GM12878 (cell line): ENCODE measurements at regions not wholly inside any gene's neighbourhood (a gene's known extent, or its start where the extent isn't known, plus 50 kb on each side); places are given as distances from the start of the nearest gene placed in this dataset.

Experiments used
- ATAC-seq: fragments of 200-7000 bp; cut with Tn5 transposase; 3 replicates; pipeline ENCODE4 v1.9.1; 2020; ENCODE audit warnings: mild to moderate bottlenecking, moderate library complexity
- BruUV-seq: library from RNA; stranded (reverse); fragments of 400-500 nt; replicated peaks from 2 replicates; lab custom pipeline; 2021; lab: Mats Ljungman, UMichigan
- CTCF ChIA-PET: fragments of 300-600 bp; sonication (Branson Sonifier 250); formaldehyde crosslinking; extraction: SDS; loops from one replicate; lab custom pipeline; 2021; ENCODE audit warnings: inconsistent platforms; lab: Yijun Ruan, JAX
- POLR2A ChIA-PET: fragments of 350-600 bp; formaldehyde crosslinking; extraction: SDS; loops from one replicate; lab custom pipeline; 2021; ENCODE audit warnings: inconsistent platforms; lab: Charles Lee
- RAD21 ChIA-PET: fragments of 300-600 bp; sonication (Branson Sonifier 250); formaldehyde crosslinking; loops from one replicate; lab custom pipeline; 2023; ENCODE audit warnings: antibody characterized with exemption; ENCODE audit not compliant: unreplicated experiment; lab: Charles Lee
- SMC1A ChIA-PET: fragments of 300-600 bp; sonication (Branson Sonifier 250); formaldehyde crosslinking; loops from one replicate; lab custom pipeline; 2023; ENCODE audit not compliant: unreplicated experiment, uncharacterized antibody; lab: Charles Lee
- DNase-seq: peaks from one replicate; pipeline ENCODE4 v3.0.0-alpha.2; 2011; ENCODE audit warnings: low read depth, low spot score
- FAIRE-seq: peaks from 3 replicates; lab custom pipeline; 2011; peaks lifted over from hg19 to GRCh38; lab: Jason Lieb, UNC
- H2AFZ ChIP-seq: 2 replicates; pipeline ENCODE4 v1.6.0; 2011; ENCODE audit warnings: low read depth, low read length, control low read depth; ENCODE audit not compliant: control insufficient read depth
- H3K27ac ChIP-seq: 2 replicates; pipeline ENCODE4 v1.5.1; 2011; ENCODE audit warnings: control low read depth; ENCODE audit not compliant: control insufficient read depth, insufficient read depth
- H3K27me3 ChIP-seq, 2 experiments: replicated peaks in 1 of 2; 2 replicates each; pipeline versions ENCODE4 v1.6.0 to v1.6.1; 2011; ENCODE audit warnings: low read length in 1 of 2; ENCODE audit not compliant: control insufficient read depth in 2 of 2, insufficient read depth in 2 of 2
- H3K36me3 ChIP-seq, 2 experiments: 2 replicates each; pipeline ENCODE4 v1.5.1; 2011; ENCODE audit warnings: low read length in 1 of 2; ENCODE audit not compliant: control insufficient read depth in 2 of 2, insufficient read depth in 2 of 2
- H3K4me1 ChIP-seq: 2 replicates; pipeline ENCODE4 v1.6.1; 2011; ENCODE audit warnings: mild to moderate bottlenecking, low read length, moderate library complexity, mixed read lengths; ENCODE audit not compliant: control insufficient read depth, insufficient read depth
- H3K4me2 ChIP-seq: 2 replicates; pipeline ENCODE4 v1.6.0; 2011; ENCODE audit warnings: control low read depth; ENCODE audit not compliant: control insufficient read depth, insufficient read depth
- H3K4me3 ChIP-seq: fragments of 200-600 bp; sonication (generic); 2 replicates; pipeline ENCODE4 v1.5.1; 2016
- H3K79me2 ChIP-seq: 2 replicates; pipeline ENCODE4 v1.6.0; 2011; ENCODE audit warnings: low read length; ENCODE audit not compliant: control insufficient read depth, insufficient read depth
- H3K9ac ChIP-seq: 2 replicates; pipeline ENCODE4 v1.8.0; 2011; ENCODE audit warnings: low read length, control low read depth, mixed read lengths; ENCODE audit not compliant: control insufficient read depth, insufficient read depth
- H3K9me3 ChIP-seq: replicated peaks from 3 replicates; pipeline ENCODE4 v1.5.1; 2011; ENCODE audit warnings: mild to moderate bottlenecking, low read length; ENCODE audit not compliant: control insufficient read depth, insufficient read depth
- H4K20me1 ChIP-seq: 2 replicates; pipeline ENCODE4 v1.6.0; 2011; ENCODE audit not compliant: control insufficient read depth, insufficient read depth
- MYB ChIP-seq: fragments of 150-350 bp; IDR thresholded peaks from 2 replicates; pipeline ENCODE4 v1.6.1; 2014; ENCODE audit warnings: mild to moderate bottlenecking, low read depth, low read length, borderline replicate concordance
- POLR2AphosphoS2 ChIP-seq: IDR thresholded peaks from 2 replicates; pipeline ENCODE4 v1.6.1; 2011; ENCODE audit warnings: low read depth, mild to moderate bottlenecking, low read length, improper control_type of control experiment, moderate library complexity
- RCOR1 ChIP-seq: conservative IDR thresholded peaks from 2 replicates; pipeline ENCODE4 v1.6.1; 2012; ENCODE audit warnings: low read depth, low read length, improper control_type of control experiment
- SIX5 ChIP-seq: IDR thresholded peaks from 2 replicates; pipeline ENCODE4 v1.6.1; 2011; ENCODE audit warnings: mild to moderate bottlenecking, low read depth, low read length, moderate library complexity; ENCODE audit not compliant: severe bottlenecking
- SMAD1 ChIP-seq: fragments of 450-650 bp; IDR thresholded peaks from 2 replicates; pipeline ENCODE4 v1.6.1; 2018; ENCODE audit warnings: mild to moderate bottlenecking, low read depth; ENCODE audit not compliant: partially characterized antibody
- ZNF217 ChIP-seq: fragments of 450-650 bp; IDR thresholded peaks from 2 replicates; pipeline ENCODE4 v1.6.1; 2017; ENCODE audit warnings: antibody characterized with exemption, mild to moderate bottlenecking
- ZNF274 ChIP-seq: IDR thresholded peaks from one replicate; pipeline ENCODE4 v1.8.0; 2011; ENCODE audit not compliant: insufficient read length, insufficient read depth
- WGBS: methylation state at CpG from one replicate; pipeline ENCODE4 v1.1.6; 2016; ENCODE audit warnings: low lambda C conversion rate; ENCODE audit not compliant: insufficient replicate concordance, insufficient coverage; ENCODE audit errors: missing lambda C conversion rate; 5-methylcytosine and 5-hydroxymethylcytosine counted together
- in situ Hi-C: fragments of 300-500 bp; cut with MboI; formaldehyde crosslinking; loops from 9 replicates; pipeline ENCODE4 v1.14.3; 2018; ENCODE audit warnings: mixed read lengths
- intact Hi-C: fragments of 100-400 bp; cut with micrococcal nuclease; formaldehyde crosslinking; loops from one replicate; pipeline ENCODE4 v1.14.2; 2022; ENCODE audit not compliant: unreplicated experiment
- TF ChIP-seq, protein P1 (sequence below): fragments of 450-650 bp; IDR thresholded peaks from 2 replicates; pipeline ENCODE4 v1.6.1; 2017; ENCODE audit warnings: mild to moderate bottlenecking, moderate library complexity
- TF ChIP-seq, protein P2 (sequence below): fragments of 450-650 bp; formaldehyde crosslinking; IDR thresholded peaks from 2 replicates; pipeline ENCODE4 v1.4.0; 2020; ENCODE audit warnings: mild to moderate bottlenecking, moderate library complexity

DNA sequence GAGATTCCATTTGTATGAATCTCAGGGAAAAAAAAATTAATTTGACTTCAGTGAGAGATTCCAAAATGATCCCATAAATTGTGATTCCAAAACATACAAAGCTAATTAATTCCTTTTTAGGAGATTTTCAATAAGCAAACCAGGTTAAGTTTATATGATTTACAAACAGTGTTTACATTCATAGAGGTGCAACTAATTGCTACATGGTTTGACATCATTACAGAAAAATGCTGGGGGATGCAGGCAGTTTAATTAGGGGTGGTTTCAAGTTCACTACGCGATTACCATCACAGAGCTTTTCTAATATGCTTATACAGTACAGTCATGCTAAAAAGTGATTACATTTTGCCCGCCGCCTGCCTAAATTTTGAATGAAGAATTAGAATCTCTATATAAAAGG is 143.2 kb upstream of the MGMT start:
- TF ChIP-seq POLR2AphosphoS2, result no peak
- H3K27me3 ChIP-seq, result no peaks in the 10 kb centered on the region
- H4K20me1 ChIP-seq, result no peaks in the 10 kb centered on the region
- no peak overlapping the region for H3K4me3 ChIP-seq
- no peak overlapping the region for H3K27ac ChIP-seq
- H3K36me3 ChIP-seq, result no peaks in the 10 kb centered on the region
- no peak overlapping the region for H3K4me2 ChIP-seq
- RAD21 ChIA-PET, result no interaction called here
- H3K79me2 ChIP-seq, result no peaks in the 10 kb centered on the region
- FAIRE-seq, result no peak
- POLR2A ChIA-PET, result no interaction called here
- CTCF ChIA-PET, result interaction anchor here (1.1 kb wide), 1 partner anchor 12 kb away, joined by 3 read pairs; no protein-coding TSS in a partner anchor
- BruUV-seq, result no TSS peak
- SMC1A ChIA-PET, result no interaction called here
- no peak overlapping the region for H2AFZ ChIP-seq
- H3K4me1 ChIP-seq, result no peaks in the 10 kb centered on the region
- intact Hi-C loops, result no loop called here
- in situ Hi-C loops, result no loop called here
- WGBS, result 68% methylated on average over 4 of the region's 4 CpGs
- no peak for DNase-seq
- no peak overlapping the region for H3K9ac ChIP-seq
- H3K9me3 ChIP-seq, result no peaks in the 10 kb centered on the region
- no peak for ATAC-seq

DNA sequence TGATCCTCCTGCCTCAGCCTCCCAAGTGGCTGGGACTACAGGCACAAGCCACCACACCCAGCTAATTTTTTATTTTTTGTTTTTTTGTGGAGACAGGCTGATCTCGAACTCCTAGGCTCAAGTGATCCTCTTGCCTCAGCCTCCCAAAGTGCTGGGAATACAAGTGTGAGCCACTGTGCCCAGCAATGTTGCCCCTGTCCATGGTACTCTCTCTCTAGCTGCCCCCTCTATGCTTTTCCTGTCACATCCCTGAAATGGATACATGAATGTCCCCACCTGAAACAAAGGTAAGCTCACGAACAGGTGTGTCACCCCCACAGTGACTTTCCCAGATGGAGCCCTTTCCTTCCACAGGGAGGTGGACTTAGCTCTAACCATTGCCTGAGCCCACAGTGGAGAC is 141.1 kb upstream of the MGMT start:
- no peaks in the 10 kb centered on the region for H3K4me1 ChIP-seq
- no peak overlapping the region for H3K4me3 ChIP-seq
- ATAC-seq (no peak), DNase-seq (no peak), FAIRE-seq (no peak)
- no peak overlapping the region for H3K27ac ChIP-seq
- in situ Hi-C loops (no loop called here), intact Hi-C loops (no loop called here)
- ChIA-PET POLR2A (no interaction called here), SMC1A (no interaction called here), CTCF (no interaction called here), RAD21 (no interaction called here)
- no peaks in the 10 kb centered on the region for H3K79me2 ChIP-seq
- H3K27me3 ChIP-seq, result no peaks in the 10 kb centered on the region
- no peaks in the 10 kb centered on the region for H3K36me3 ChIP-seq
- no peak overlapping the region for H3K4me2 ChIP-seq
- WGBS, result 0% methylated on average over 2 of the region's 2 CpGs
- TF ChIP-seq, protein P1, sequence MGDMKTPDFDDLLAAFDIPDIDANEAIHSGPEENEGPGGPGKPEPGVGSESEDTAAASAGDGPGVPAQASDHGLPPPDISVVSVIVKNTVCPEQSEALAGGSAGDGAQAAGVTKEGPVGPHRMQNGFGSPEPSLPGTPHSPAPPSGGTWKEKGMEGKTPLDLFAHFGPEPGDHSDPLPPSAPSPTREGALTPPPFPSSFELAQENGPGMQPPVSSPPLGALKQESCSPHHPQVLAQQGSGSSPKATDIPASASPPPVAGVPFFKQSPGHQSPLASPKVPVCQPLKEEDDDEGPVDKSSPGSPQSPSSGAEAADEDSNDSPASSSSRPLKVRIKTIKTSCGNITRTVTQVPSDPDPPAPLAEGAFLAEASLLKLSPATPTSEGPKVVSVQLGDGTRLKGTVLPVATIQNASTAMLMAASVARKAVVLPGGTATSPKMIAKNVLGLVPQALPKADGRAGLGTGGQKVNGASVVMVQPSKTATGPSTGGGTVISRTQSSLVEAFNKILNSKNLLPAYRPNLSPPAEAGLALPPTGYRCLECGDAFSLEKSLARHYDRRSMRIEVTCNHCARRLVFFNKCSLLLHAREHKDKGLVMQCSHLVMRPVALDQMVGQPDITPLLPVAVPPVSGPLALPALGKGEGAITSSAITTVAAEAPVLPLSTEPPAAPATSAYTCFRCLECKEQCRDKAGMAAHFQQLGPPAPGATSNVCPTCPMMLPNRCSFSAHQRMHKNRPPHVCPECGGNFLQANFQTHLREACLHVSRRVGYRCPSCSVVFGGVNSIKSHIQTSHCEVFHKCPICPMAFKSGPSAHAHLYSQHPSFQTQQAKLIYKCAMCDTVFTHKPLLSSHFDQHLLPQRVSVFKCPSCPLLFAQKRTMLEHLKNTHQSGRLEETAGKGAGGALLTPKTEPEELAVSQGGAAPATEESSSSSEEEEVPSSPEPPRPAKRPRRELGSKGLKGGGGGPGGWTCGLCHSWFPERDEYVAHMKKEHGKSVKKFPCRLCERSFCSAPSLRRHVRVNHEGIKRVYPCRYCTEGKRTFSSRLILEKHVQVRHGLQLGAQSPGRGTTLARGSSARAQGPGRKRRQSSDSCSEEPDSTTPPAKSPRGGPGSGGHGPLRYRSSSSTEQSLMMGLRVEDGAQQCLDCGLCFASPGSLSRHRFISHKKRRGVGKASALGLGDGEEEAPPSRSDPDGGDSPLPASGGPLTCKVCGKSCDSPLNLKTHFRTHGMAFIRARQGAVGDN, result no peak
- TF ChIP-seq, protein P2, sequence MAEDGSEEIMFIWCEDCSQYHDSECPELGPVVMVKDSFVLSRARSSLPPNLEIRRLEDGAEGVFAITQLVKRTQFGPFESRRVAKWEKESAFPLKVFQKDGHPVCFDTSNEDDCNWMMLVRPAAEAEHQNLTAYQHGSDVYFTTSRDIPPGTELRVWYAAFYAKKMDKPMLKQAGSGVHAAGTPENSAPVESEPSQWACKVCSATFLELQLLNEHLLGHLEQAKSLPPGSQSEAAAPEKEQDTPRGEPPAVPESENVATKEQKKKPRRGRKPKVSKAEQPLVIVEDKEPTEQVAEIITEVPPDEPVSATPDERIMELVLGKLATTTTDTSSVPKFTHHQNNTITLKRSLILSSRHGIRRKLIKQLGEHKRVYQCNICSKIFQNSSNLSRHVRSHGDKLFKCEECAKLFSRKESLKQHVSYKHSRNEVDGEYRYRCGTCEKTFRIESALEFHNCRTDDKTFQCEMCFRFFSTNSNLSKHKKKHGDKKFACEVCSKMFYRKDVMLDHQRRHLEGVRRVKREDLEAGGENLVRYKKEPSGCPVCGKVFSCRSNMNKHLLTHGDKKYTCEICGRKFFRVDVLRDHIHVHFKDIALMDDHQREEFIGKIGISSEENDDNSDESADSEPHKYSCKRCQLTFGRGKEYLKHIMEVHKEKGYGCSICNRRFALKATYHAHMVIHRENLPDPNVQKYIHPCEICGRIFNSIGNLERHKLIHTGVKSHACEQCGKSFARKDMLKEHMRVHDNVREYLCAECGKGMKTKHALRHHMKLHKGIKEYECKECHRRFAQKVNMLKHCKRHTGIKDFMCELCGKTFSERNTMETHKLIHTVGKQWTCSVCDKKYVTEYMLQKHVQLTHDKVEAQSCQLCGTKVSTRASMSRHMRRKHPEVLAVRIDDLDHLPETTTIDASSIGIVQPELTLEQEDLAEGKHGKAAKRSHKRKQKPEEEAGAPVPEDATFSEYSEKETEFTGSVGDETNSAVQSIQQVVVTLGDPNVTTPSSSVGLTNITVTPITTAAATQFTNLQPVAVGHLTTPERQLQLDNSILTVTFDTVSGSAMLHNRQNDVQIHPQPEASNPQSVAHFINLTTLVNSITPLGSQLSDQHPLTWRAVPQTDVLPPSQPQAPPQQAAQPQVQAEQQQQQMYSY, result no peak
- TF ChIP-seq MYB, result no peak
- TF ChIP-seq SMAD1, result no peak
- TF ChIP-seq ZNF274, result no peak
- no peak for TF ChIP-seq ZNF217
- TF ChIP-seq SIX5, result no peak
- TF ChIP-seq RCOR1, result no peak
- no peak overlapping the region for H3K9ac ChIP-seq
- no peaks in the 10 kb centered on the region for H3K9me3 ChIP-seq
- BruUV-seq, result no TSS peak
- H2AFZ ChIP-seq, result no peak overlapping the region
- H4K20me1 ChIP-seq, result no peaks in the 10 kb centered on the region
